SU-DHL-6 (cell line): ENCODE measurements at regions not wholly inside any gene's neighbourhood (a gene's known extent, or its start where the extent isn't known, plus 50 kb on each side); places are given as distances from the start of the nearest gene placed in this dataset.

ENCODE experiments used
- H2AFZ ChIP-seq: fragments of 200-600 bp; sonication (generic); 2 replicates; pipeline ENCODE4 v1.6.1; 2014; ENCODE audit warnings: low read depth, mild to moderate bottlenecking, moderate library complexity, mixed read lengths, antibody characterized with exemption, low read length; ENCODE audit not compliant: severe bottlenecking
- H3F3A ChIP-seq: fragments of 200-600 bp; shearing (Covaris generic); 2 replicates; pipeline ENCODE4 v1.6.0; 2016; ENCODE audit warnings: antibody characterized with exemption, mild to moderate bottlenecking; ENCODE audit not compliant: insufficient read depth
- H3K27ac ChIP-seq: fragments of 200-600 bp; sonication (generic); 2 replicates; pipeline ENCODE4 v1.5.1; 2016; ENCODE audit warnings: low read depth, mild to moderate bottlenecking, low read length, moderate library complexity, mixed read lengths
- H3K27me3 ChIP-seq: fragments of 200-600 bp; sonication (generic), shearing (Covaris generic); 2 replicates; pipeline ENCODE4 v1.6.0; 2014; ENCODE audit warnings: mild to moderate bottlenecking, low read length
- H3K36me3 ChIP-seq: fragments of 200-600 bp; sonication (generic); 2 replicates; pipeline ENCODE4 v1.6.1; 2014; ENCODE audit warnings: mild to moderate bottlenecking, low read length, mixed read lengths
- H3K4me2 ChIP-seq: fragments of 300-600, 200-600 bp; shearing (Covaris generic), sonication (generic); 2 replicates; pipeline ENCODE4 v1.6.0; 2014; ENCODE audit warnings: low read length, low read depth, mild to moderate bottlenecking; ENCODE audit not compliant: poor library complexity, severe bottlenecking
- H3K4me3 ChIP-seq: fragments of 200-600 bp; sonication (generic); 2 replicates; pipeline ENCODE4 v1.5.1; 2014; ENCODE audit warnings: antibody characterized with exemption, low read length, mild to moderate bottlenecking, mixed read lengths; ENCODE audit not compliant: insufficient read depth, poor library complexity, severe bottlenecking
- H3K79me2 ChIP-seq: fragments of 200-600 bp; sonication (generic); 2 replicates; pipeline ENCODE4 v1.6.1; 2014; ENCODE audit warnings: mild to moderate bottlenecking, low read length, moderate library complexity; ENCODE audit not compliant: insufficient read depth
- H3K9ac ChIP-seq: fragments of 200-600 bp; sonication (generic); 2 replicates; pipeline ENCODE4 v1.7.0; 2014; ENCODE audit warnings: mild to moderate bottlenecking, low read length
- H3K9me2 ChIP-seq: fragments of 200-600 bp; sonication (generic); replicated peaks from 2 replicates; pipeline ENCODE4 v1.6.1; 2014; ENCODE audit warnings: low read length; ENCODE audit not compliant: insufficient read depth
- H3K9me3 ChIP-seq: fragments of 200-600 bp; sonication (generic); 2 replicates; pipeline ENCODE4 v1.6.1; 2014; ENCODE audit warnings: low read length, mixed read lengths; ENCODE audit not compliant: insufficient read depth
- H4K20me1 ChIP-seq: fragments of 200-600 bp; sonication (generic); 2 replicates; pipeline ENCODE4 v1.6.1; 2014; ENCODE audit warnings: low read depth, mild to moderate bottlenecking, antibody characterized with exemption, low read length, moderate library complexity, mixed read lengths
- CTCF ChIP-seq: fragments of 200-600 bp; sonication (generic); IDR thresholded peaks from one replicate; pipeline ENCODE4 v1.5.1; 2017; ENCODE audit warnings: antibody characterized with exemption, mild to moderate bottlenecking, low read length, moderate library complexity; ENCODE audit not compliant: insufficient read depth, poor library complexity, severe bottlenecking
- EZH2phosphoT487 ChIP-seq: fragments of 200-600 bp; sonication (generic), shearing (Covaris generic); conservative IDR thresholded peaks from 2 replicates; pipeline ENCODE4 v1.6.1; 2018; ENCODE audit warnings: mild to moderate bottlenecking, antibody characterized with exemption, low read length, moderate library complexity, mixed read lengths

- Histone ChIP-seq H2AFZ (no peak overlapping the region), H3K9me2 (no peaks in the 10 kb centered on the region), H3K4me3 (no peak overlapping the region), H3K4me2 (no peak overlapping the region), H3F3A (no peaks in the 10 kb centered on the region), H3K27ac (no peak overlapping the region), H3K9me3 (no peaks in the 10 kb centered on the region), H3K27me3 (no peaks in the 10 kb centered on the region), H3K79me2 (no peaks in the 10 kb centered on the region), H4K20me1 (no peaks in the 10 kb centered on the region), H3K36me3 (no peaks in the 10 kb centered on the region), H3K9ac (no peak overlapping the region)
- TF ChIP-seq CTCF (no peak), EZH2phosphoT487 (no peak)
Measured at GRCh38 chr2:199100326-199101110, 357.2 kb downstream of the SATB2 start.

GRCh38 chr2:199092419-199092818, 365.3 kb downstream of the SATB2 start:
- Histone ChIP-seq H3F3A (no peaks in the 10 kb centered on the region), H3K9ac (no peak overlapping the region), H3K4me2 (no peak overlapping the region), H3K9me3 (no peaks in the 10 kb centered on the region), H2AFZ (no peak overlapping the region), H3K27me3 (no peaks in the 10 kb centered on the region), H3K27ac (no peak overlapping the region), H4K20me1 (no peaks in the 10 kb centered on the region), H3K9me2 (no peaks in the 10 kb centered on the region), H3K79me2 (no peaks in the 10 kb centered on the region), H3K36me3 (no peaks in the 10 kb centered on the region), H3K4me3 (no peak overlapping the region)
- no peak for TF ChIP-seq EZH2phosphoT487
- TF ChIP-seq CTCF = no peak

GRCh38 chr2:199085261-199085660, 372.5 kb downstream of the SATB2 start:
- H2AFZ ChIP-seq = no peak overlapping the region
- no peaks in the 10 kb centered on the region for H3K27me3 ChIP-seq
- H3K4me3 ChIP-seq = no peak overlapping the region
- H3K4me2 ChIP-seq = no peak overlapping the region
- H3K9me3 ChIP-seq = no peaks in the 10 kb centered on the region
- H3K27ac ChIP-seq = no peak overlapping the region
- no peaks in the 10 kb centered on the region for H3K36me3 ChIP-seq
- no peaks in the 10 kb centered on the region for H3F3A ChIP-seq
- TF ChIP-seq CTCF (no peak), EZH2phosphoT487 (no peak)
- no peak overlapping the region for H3K9ac ChIP-seq
- H3K79me2 ChIP-seq = no peaks in the 10 kb centered on the region
- H3K9me2 ChIP-seq = no peaks in the 10 kb centered on the region
- H4K20me1 ChIP-seq = no peaks in the 10 kb centered on the region
